NB4 (cell line): ENCODE measurements at regions not wholly inside any gene's neighbourhood (a gene's known extent, or its start where the extent isn't known, plus 50 kb on each side); places are given as distances from the start of the nearest gene placed in this dataset.
A peak's percentile ranks its signal among the peaks of the same experiment; 100 is the strongest.
"Not testable (repeated sequence)": the region's sequence is repeated elsewhere in the genome, so short reads cannot be mapped to it uniquely, and the experiment has no call there.

Experiments
- DNase-seq: peaks from one replicate; pipeline ENCODE4 v3.0.0; 2010; ENCODE audit warnings: low read depth
- H3K4me3 ChIP-seq: one replicate; pipeline ENCODE4 v1.5.1; 2011; ENCODE audit warnings: mild to moderate bottlenecking, low read depth, low read length, moderate library complexity
- MYC ChIP-seq: IDR thresholded peaks from 2 replicates; pipeline ENCODE4 v1.6.1; 2011; ENCODE audit warnings: low read depth, low read length
- POLR2A ChIP-seq: IDR thresholded peaks from 2 replicates; pipeline ENCODE4 v1.6.1; 2011; ENCODE audit warnings: mild to moderate bottlenecking; ENCODE audit not compliant: insufficient read length; ENCODE audit errors: extremely low read depth
- TF ChIP-seq, protein P1 (sequence below): IDR thresholded peaks from 2 replicates; pipeline ENCODE4 v1.6.1; 2011; ENCODE audit warnings: low read depth, low read length
- TF ChIP-seq, protein P2 (sequence below): IDR thresholded peaks from one replicate; pipeline ENCODE4 v1.5.1; 2012; ENCODE audit warnings: low read depth, low read length

DNA sequence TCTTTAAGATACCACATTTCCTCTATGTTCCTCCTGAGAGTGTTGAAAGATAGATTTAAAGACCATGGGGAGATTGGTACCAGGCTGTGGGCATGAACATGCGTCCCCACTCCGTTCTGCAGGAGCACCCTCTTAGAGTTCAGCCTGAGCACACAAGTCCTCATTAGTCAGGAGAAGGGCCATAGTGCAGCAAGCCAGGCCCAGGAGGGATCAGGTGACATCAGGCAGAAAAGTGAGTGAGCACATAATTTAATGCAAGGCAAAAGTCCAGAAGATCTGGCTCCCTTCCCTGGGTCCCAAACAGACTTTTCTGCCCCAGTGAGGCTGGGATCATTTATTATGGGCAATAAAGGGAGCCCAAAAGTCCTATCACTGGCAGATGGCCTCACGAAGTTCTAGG lies 263.7 kb upstream of the AGTR2 start:
- TF ChIP-seq, protein P1, sequence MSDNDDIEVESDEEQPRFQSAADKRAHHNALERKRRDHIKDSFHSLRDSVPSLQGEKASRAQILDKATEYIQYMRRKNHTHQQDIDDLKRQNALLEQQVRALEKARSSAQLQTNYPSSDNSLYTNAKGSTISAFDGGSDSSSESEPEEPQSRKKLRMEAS: no peak
- TF ChIP-seq, protein P2, sequence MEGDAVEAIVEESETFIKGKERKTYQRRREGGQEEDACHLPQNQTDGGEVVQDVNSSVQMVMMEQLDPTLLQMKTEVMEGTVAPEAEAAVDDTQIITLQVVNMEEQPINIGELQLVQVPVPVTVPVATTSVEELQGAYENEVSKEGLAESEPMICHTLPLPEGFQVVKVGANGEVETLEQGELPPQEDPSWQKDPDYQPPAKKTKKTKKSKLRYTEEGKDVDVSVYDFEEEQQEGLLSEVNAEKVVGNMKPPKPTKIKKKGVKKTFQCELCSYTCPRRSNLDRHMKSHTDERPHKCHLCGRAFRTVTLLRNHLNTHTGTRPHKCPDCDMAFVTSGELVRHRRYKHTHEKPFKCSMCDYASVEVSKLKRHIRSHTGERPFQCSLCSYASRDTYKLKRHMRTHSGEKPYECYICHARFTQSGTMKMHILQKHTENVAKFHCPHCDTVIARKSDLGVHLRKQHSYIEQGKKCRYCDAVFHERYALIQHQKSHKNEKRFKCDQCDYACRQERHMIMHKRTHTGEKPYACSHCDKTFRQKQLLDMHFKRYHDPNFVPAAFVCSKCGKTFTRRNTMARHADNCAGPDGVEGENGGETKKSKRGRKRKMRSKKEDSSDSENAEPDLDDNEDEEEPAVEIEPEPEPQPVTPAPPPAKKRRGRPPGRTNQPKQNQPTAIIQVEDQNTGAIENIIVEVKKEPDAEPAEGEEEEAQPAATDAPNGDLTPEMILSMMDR: no peak
- TF ChIP-seq MYC (no peak), POLR2A (no peak)
- no peak overlapping the region for H3K4me3 ChIP-seq
- no peak for DNase-seq

DNA sequence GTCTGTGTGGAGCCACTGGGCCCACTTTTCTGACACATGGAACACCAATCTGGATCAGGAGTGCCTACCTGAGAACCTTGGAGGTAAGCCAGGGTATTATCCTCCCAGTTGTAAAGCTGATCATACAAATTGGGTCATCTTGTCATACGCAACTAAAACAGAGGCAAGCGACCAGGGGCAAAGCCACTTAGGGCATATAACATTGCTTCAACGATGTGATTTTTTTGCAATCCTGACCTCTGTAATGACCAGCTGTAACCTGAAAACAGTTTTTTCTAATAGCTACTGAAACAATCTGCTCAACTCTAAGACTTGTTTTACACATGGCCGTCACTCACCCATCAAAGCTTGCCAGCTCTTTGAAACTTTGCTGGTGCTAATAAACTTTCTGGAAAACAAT lies 261.5 kb upstream of the AGTR2 start:
- no peak for DNase-seq
- TF ChIP-seq, protein P1: no peak
- TF ChIP-seq MYC: no peak
- TF ChIP-seq, protein P2: no peak
- no peak for TF ChIP-seq POLR2A
- no peak overlapping the region for H3K4me3 ChIP-seq

DNA sequence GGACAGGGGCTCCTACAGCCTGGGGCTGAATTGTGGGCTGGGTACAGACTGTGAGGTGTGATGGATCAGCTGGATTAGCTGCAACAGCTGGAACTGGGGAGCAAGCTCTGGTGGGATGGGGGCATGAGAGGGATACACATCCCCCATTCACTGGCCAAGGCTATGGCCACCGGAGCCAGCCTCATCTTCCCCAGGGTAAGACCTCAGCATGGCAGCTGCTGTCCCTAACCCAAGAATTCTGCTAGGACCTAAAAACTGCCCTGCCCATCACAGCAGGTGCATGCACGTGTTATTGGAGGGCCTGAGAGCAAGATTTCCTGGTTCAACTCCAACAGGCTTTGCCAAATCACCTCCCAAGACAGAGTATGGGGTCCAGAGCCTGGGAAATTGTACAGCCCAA lies 258.6 kb upstream of the AGTR2 start:
- TF ChIP-seq, protein P2: no peak
- TF ChIP-seq POLR2A (no peak), MYC (no peak)
- TF ChIP-seq, protein P1: no peak
- no peak for DNase-seq
- no peak overlapping the region for H3K4me3 ChIP-seq

DNA sequence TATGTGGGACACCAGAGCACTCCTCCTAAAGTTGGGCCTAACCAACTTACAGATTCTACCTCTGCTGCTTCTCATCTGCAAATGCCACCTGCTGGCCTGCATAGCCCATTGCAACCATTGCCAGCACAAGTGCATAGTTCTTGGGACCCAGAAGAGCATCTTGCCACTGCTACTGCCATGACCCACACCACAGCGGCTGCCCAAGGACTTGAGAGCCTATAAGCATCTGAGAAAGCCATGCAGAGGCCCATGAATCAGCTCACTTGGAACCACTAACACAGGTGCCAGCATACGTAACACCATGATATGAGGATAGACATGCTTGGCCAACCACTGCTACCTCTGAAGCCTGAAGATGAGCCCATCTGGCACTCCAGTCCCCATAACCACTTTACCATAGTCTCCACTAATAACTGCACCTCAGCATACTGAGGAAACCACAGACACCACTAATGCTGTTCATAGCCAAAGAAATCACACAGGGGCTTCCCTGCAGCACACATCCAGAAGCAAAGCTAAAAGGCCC lies 258.1 kb upstream of the AGTR2 start:
- DNase-seq: no peak
- H3K4me3 ChIP-seq: no peak overlapping the region
- TF ChIP-seq, protein P2: peak; percentile 45
- TF ChIP-seq, protein P1: no peak

DNA sequence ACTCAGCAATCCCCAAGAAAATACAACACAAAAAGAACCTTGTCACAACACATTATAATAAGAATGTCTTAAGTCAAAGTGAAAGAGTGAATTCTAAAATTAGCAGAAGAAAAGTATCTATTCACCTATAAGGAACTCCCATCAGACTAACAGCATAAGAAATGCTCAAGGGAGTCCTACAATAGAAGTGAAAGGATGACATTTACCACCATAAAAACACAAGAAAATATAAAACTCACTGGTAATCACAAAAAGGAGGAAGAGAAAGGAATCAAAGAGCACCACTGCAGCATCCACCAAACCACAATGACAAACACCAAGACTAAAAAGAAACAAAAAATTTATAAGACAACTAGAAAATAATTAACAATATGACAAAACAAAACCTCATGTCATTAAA lies 257.0 kb upstream of the AGTR2 start:
- no peak for DNase-seq
- no peak overlapping the region for H3K4me3 ChIP-seq
- TF ChIP-seq, protein P1: no peak
- no peak for TF ChIP-seq MYC
- no peak for TF ChIP-seq POLR2A
- TF ChIP-seq, protein P2: no peak

DNA sequence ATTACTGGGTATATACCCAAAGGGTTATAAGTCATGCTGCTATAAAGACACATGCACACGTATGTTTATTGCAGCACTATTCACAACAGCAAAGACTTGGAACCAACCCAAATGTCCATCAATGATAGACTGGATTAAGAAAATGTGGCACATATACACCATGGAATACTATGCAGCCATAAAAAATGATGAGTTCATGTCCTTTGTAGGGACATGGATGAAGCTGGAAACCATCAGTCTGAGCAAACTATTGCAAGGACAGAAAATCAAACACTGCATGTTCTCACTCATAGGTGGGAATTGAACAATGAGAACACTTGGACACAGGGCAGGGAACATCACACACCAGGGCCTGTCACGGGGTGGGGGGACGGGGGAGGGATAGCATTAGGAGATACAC lies 254.9 kb upstream of the AGTR2 start:
- not testable (repeated sequence) for H3K4me3 ChIP-seq, DNase-seq
